Cerebellar cortex (tissue), 1 donor: ENCODE measurements at regions not wholly inside any gene's neighbourhood (a gene's known extent, or its start where the extent isn't known, plus 50 kb on each side); places are given as distances from the start of the nearest gene placed in this dataset.
A peak's percentile ranks its signal among the peaks of the same experiment; 100 is the strongest.
"Not testable (repeated sequence)": the region's sequence is repeated elsewhere in the genome, so short reads cannot be mapped to it uniquely, and the experiment has no call there.

Experiments
- DNase-seq: peaks from one replicate; pipeline ENCODE4 v3.0.0-alpha.2; 2015; ENCODE audit warnings: low spot score

DNA sequence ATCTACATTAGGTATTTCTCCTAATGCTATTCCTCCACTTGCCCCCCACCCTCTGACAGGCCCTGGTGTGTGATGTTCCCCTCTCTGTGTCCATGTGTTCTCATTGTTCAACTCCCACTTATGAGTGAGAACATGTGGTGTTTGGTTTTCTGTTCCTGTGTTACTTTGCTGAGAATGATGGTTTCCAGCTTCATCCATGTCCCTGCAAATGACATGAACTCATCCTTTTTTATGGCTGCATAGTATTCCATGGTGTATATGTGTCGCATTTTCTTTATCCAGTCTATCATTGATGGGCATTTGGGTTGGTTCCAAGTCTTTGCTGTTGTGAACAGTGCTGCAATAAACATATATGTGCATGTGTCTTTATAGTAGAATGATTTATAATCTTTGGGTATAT lies 50.6 kb upstream of the GRHL3 start:
- DNase-seq: not testable (repeated sequence)

DNA sequence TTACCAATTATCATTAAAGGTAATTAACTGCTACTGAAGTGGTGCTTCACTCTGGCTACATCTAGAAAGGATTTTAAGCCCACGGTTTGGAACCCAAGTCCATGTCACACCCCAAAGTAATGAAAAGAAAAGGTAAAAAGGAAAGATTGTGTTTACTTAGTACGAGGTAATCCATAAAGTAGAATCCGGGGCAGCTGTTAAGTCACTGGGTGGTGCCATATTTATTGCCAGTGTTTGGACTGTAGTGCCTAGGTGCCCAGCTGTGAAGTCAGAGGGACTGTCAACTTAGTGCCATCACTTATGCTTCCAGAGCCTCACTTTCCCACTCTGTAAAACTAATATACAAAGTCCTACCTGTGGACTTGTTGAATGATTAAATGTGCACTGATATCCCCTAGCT lies 52.2 kb upstream of the GRHL3 start:
- DNase-seq: no peak

DNA sequence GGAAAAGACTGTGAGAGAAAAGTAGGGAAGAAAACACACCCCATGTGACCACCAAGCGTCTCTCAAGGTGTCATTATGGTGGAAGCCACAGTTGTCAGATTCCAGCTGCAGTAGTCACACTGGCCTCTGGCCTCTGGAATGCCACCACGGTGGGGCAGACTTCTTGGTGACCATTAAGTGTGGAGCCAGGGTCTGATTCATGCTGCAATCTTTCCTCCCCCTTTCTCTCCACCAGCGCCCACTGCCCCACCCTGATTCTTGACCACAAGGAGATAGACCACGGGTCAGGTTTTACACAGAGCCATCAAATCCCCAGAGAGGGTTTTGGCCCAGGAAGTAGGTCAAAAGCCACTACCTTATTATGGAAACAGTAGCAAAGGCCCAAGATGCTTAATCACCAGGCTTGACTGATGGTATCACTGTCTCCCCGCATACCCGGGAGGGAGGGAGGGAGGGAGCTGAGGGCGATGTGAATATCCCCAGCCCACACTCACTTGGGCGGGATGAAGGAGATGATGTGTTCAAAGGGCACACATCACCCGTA lies 52.7 kb upstream of the GRHL3 start:
- peak; percentile 44 for DNase-seq

DNA sequence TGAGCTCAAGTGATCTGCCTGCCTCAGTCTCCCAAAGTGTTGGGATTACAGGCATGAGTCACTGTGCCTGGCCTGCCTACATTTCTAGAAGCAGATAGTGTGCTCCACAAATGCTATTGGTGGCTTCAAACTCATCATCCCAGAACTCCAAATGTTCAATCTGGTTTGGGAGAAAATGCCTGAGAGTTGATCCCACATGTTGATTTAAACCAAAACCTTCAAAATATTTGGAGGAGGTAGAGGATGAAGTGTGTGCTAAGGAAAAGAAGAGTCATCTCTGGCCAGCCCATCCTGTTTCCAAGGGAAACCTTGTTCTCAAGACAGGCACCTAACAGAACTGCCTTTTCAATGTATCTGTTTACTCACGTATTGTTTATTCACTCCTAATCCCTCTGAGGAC lies 55.4 kb upstream of the GRHL3 start:
- DNase-seq: no peak

DNA sequence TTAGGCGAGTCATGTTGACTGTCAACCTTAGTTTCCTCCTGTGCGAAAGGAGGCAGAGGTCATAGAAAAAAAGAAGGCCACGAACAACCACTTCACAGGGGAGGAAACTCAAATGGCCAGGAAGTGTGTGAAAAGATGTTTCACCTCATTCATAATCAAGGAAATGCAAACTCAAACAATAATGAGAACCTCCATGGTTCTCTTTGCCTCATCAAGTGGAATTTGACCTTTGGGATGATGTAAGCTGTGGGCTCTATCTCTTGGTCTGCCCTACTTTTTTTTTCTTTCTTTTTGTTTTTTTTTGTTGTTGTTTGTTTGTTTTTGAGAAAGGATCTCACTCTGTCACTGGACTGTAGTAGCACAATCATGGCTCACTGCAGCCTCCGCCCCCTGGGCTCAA lies 55.9 kb upstream of the GRHL3 start:
- DNase-seq: no peak

DNA sequence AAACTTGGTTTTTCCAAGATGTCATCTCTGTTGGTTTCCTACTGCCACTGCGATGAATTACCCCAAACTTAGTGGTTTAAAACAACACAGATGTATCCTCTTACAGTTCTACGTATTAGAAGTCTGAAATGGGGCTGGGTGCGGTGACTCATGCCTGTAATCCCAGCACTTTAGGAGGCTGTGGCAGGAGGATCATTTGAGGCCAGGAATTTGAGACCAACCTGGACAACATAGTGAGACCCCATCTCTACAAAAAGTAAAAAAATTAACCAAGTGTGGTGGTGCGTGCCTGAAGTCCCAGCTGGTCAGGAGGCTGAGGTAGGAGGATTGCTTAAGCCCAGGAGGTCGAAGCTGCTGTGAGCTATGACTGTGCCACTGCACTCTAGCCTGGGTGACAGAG lies 57.2 kb upstream of the GRHL3 start:
- no peak for DNase-seq

DNA sequence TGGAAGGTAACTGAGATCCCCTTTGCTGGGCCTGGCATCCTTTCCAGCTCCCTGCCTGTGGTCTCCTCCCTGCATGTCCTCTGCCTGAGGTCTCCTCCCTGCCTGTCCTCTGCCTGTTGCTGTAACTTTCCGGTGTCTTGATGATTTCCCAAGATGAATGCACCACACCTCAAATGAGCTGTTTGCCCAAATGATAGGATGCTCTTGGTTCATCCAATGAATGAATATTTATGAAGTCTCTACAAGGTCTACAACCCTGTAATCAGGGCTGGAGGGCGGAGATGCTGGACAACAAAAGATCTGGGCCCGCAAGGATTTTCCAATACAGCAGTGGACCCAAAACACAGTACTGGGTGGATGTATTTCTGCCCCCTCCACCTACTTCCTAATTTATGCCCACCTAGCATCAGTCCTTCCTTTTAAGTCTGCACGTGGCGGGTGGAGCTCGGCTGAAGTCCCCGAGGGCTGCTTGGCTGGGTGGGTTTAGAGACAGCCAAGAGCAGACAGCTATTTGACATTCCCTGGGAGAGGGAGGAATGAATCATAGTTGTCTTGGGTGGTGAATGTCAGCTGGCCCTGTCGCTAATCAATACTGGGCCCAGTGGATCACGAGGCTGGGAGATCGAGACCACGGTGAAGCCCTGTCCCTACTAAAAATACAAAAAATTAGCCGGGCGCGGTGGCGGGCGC lies 60.3 kb upstream of the GRHL3 start:
- no peak for DNase-seq

DNA sequence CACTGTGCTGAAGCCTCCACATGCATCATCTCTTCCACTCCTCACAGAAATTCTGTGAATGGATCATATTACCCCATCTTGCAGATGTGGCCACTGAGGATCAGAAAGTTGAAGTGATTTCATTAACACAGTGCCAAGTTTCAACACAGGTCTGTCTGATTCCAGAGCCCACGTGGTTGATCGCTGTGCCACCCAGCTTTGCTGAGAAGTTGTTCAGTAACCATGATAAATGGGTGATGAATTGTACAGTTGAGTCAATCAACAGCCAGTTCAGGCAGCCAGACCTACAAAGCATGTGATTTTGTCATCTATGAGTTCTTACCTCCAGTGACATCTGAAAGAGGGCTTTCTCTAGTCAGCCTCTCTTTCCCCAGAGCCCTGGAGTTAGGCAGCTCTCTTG lies 61.8 kb upstream of the GRHL3 start:
- DNase-seq: no peak

DNA sequence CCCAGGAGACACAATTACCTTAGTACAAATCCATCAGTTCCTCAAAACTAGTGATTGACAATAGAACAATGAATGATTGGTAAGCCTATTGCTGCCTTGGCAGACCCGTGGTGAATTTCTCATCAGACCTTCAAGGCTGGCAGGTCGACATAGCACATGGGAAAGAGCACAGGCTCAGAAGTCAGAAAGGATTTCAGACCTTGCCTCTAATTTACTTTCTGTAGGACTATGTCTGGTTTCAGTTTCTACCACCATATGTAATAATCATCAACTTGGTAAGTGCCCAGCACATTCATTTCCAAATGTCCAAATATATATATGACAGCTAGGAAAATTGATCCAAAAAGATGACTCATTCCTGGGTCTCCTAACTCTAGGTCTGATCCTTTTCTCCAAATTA lies 62.5 kb upstream of the GRHL3 start:
- no peak for DNase-seq

DNA sequence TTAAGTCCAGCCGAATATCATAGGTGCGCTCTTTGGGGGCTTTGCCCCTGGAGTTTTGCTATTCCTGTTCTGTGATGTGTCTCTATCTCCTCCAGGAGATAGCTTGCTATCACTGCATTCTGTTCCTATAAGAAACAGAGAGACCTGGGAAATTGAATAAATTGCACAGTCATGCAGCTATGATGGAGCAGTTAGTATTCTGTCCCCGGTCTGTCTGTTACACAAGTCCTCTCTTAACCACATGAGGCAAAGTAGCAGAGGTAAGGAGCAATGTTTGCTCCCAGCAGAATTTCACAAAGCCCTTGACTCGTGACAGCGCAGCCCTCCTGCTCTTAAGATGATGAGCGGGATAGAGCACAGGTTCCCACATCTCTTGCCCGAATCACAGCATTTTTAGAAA lies 63.9 kb upstream of the GRHL3 start:
- DNase-seq: no peak

DNA sequence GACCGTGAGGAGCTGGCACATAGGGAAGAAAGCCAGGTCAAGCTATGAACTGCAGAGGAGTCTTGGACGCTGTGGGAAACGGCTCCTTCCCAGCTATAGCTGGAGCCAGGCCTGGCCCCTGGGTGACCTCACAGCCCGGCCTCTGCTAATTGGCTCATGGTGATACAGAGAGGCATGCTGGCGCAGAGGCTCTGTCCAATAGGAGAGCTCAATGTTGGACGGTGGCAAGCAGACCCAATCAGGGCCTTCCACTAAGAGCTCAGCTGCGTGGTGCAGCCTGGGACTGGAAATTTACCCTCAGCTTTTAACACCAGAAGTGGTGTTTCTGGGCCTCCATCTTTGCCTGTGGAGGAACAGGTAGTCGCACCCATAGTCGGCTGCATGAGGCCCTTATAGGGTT lies 64.4 kb upstream of the GRHL3 start:
- DNase-seq: no peak

DNA sequence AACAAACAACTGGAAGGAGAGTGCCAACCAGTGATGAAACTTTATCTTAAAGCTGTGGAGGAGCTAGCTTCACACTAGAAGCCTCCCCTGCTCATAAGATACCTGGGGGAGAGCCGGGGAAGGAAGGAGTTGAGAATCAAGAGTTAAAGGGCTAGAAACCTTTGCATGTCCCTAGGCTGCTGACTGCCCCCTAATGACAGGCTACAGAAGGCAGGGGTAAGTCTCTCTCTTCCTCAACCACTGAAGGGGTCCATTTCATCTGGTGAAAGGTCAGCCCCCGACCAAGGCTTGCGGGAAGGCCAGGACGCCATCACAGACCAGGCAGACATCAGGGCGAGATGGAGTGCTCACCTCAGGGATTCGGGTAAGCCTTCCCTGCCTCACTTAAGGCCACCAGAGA lies 65.6 kb upstream of the GRHL3 start:
- no peak for DNase-seq

DNA sequence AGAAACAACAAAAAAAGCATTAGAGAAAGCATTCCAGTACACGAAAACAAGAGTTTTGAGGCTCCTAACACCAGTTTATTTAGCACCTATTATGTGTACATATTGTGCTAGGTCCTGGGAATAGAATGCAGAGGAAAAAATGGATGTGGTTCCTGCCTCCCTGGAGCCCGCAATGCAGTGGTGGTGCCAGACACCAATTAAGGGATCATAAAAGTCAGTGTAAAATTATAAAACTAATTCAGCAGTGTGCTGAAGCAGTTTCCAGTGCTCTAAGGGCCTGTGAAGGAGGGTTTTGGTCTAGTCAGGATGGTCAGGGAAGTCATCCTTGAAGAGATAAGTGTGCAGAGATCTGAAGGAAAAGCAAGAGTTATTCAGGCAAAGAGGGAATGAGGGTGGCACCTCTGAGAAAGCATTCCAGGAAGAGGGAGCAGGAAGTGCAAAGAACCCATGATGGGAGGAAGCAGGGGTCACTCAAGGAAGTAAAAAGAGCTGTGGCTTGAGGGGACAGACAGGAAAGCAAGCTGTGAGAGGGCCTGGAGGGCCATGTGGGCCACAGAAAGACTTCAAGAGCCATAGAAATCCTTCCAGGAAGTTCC lies 65.2 kb upstream of the IFNLR1 start:
- DNase-seq: no peak

DNA sequence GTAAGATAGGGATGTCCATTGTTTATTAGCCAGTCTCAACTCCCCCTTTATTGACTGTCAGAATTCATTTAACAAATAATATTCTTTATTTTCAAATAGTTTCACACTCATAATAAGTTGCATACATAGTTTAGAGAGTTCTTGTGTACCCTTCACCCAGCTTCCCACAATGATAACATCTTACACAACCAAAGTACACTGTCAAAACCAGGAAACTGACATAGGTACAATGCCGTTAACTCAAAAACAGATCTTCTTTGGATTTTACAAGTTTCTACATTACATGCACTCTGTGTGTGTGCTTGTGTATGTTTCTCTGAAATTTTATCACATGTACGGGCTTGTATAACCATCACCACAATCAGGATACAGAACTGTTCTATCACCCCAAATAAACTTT lies 64.4 kb upstream of the IFNLR1 start:
- DNase-seq: no peak

DNA sequence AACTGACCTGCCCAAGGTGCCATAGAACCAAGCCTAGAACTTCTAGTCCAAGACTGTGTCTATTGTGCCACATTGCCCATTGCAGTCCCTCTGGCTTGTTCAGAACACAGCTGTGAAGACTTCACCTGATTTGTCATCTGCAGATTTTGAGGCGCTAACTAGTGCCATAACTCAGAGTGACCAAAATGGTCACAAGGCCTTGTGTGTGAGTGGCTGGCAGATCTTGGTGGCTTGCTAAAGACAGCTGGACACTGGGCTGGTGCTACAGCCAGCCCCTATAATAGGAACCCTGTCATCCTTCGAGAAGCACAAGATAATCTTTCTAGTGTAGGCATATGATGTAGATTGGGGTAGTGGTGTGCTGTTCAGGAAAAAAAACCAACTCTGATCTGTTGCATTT lies 63.7 kb upstream of the IFNLR1 start:
- no peak for DNase-seq

DNA sequence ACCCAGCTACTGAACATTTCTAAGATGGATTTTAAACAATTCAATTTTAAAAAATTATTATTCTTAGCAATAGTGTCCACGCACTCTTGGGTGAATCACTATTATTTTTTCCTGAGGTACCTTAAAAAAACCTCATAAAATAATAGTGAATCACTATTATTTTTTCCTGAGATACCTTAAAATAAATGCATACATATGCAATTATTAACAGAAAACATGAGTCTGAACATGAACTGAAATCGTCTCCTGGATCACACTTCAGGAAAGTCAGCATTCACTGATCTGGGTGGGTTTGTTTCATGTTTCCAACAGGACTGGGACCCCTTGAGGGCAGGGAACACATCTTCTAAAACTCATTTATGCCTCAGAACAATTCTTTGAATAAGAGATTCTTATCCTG lies 63.1 kb upstream of the IFNLR1 start:
- no peak for DNase-seq

DNA sequence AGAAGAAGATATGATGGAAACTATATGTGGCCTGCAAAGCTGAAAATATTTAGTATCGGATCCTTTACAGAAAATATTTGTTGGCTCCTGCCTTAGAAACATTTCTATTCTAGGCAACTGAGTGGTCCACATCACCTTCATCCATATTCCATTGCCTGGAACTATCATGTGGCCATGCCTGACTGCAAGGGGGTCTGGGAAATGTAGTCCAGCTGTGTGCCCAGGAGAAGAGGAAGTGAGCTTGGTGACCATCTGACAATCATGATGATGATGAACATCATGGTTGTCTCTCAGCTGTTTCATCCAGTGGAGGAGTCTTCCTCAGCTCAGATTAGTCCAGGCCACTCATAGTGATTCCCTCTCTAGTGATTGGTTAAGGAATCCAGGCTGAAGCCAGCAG lies 61.8 kb upstream of the IFNLR1 start:
- DNase-seq: no peak

DNA sequence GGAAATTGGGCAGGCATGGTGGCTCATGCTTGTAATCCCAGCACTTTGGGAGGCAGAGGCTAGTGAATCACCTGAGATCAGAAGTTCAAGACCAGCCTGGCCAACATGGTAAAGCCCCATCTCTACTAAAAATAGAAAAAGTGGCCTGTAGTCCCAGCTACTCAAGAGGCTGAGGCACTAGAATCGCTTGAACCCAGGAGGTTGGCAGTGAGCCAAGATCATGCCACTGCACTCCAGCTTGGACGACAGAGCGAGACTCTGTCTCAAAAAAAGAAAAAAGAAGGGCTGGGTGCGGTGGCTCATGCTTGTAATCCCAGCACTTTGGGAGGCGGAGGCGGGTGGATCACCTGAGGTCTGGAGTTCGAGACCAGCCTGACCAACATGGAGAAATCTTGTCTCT lies 60.2 kb upstream of the IFNLR1 start:
- not testable (repeated sequence) for DNase-seq

DNA sequence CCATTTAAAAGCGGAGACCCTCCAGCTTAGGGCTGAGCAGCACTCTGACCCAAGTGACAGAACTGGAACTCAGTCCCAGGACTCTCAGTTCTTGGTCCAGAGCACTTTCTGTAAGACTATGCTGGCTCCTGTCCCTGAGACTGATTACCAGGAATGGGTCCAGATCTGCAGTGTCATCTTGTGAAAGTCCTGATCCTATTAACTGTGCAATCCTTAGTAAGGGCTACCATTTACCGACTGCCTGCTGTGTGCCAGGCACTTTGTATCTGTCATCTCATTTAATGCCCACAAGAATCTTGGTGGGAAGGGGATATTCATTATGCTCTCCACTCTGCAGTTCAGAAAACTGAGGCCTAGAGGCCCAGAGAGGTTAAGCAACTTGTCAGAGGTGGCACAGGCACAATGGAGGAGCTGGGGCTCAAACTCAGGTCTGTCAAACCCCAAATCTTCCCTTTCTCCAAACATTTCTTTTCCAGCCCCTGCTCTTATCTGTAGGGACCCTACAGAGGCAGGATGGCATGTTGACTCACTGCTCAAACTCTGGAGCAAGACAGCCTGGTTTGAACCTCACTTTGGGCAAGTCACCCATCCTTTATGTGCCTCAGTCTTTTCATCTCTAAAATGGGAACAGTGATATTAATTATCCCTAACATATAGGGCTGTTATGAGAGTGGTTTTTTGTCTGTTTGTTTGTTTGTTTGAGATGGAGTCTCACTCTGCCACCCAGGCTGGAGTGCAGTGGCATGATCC lies 57.6 kb upstream of the IFNLR1 start:
- DNase-seq: no peak

DNA sequence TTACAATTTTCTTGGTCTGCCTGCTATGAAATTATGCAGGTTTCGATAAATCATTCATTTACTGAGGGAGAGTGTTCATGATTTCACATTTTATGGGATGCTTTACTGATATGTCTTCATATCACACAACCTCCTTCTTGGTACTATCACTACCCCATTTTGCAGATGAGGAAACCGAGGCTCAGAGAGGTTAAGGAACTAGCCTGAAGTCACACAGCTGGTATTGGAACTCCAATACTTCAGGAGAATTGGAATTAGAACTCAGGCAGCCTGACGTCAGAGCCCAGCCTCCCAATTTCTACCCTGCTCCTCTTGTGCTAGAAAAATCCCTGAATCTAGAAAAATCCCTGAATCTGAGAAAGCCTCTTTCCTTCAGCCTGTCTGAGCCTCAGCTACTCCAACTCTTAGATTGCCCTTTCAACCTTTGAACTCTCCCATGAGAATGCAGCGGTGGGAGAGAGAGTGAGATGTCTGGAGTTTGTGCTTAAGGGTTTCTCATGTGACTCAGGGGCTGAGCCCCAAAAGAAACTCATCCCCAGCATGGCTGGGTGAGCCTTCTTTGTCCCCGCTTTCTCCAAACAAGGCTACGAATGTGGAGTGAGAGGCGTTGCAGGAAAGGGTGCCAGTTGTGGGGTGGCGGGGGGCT lies 50.8 kb upstream of the IFNLR1 start:
- no peak for DNase-seq

DNA sequence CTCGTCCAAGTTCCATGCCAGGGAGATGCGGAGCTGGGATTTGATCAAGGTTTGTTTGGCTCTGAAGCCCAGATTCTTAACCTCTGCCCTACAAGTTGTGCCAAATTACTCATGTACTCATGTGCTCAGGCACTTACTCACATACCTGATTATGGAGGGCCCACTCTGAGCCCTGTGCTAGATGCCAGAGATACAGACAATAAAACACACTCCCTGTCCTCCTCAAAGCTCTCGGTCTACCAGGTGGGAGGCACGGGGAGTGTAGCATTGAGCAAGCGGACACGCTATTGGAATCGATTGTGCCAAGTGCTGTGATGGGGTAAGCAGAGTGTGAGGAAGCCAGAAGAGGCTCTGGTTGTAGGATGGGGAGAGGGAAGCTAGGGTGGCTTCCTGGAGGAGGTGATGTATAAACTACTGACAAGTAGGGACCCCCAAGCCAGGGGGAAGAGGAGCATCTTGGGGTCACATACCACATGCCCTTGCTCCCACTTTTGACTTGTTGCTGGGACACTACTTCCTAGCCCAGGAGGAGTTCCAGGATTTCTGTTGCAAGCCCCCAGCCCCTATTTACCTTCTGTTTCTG lies 49.8 kb upstream of the IFNLR1 start:
- no peak for DNase-seq
